Mesodermal cell (in vitro differentiated cells): ENCODE measurements at regions not wholly inside any gene's neighbourhood (a gene's known extent, or its start where the extent isn't known, plus 50 kb on each side); places are given as distances from the start of the nearest gene placed in this dataset.
"Not testable (repeated sequence)": the region's sequence is repeated elsewhere in the genome, so short reads cannot be mapped to it uniquely, and the experiment has no call there.

Source experiments
- H3K27ac ChIP-seq: 2 replicates; pipeline ENCODE4 v1.7.0; 2013; ENCODE audit warnings: mild to moderate bottlenecking, low read depth, low read length, moderate library complexity; ENCODE audit not compliant: severe bottlenecking
- H3K36me3 ChIP-seq: 2 replicates; pipeline ENCODE4 v1.7.1; 2013; ENCODE audit warnings: mild to moderate bottlenecking, low read length, moderate library complexity; ENCODE audit not compliant: control insufficient read depth, insufficient read depth
- H3K4me1 ChIP-seq: one replicate; pipeline ENCODE4 v1.7.1; 2013; ENCODE audit warnings: mild to moderate bottlenecking, low read length; ENCODE audit not compliant: insufficient read depth, control insufficient read depth, poor library complexity, severe bottlenecking
- H3K4me3 ChIP-seq: 2 replicates; pipeline ENCODE4 v1.7.0; 2013; ENCODE audit warnings: low read length, control low read depth, mild to moderate bottlenecking; ENCODE audit not compliant: insufficient read depth, poor library complexity, severe bottlenecking; ENCODE audit errors: extremely low read depth
- H3K9me3 ChIP-seq: 2 replicates; pipeline ENCODE4 v1.7.1; 2013; ENCODE audit warnings: mild to moderate bottlenecking, low read length, moderate library complexity; ENCODE audit not compliant: control insufficient read depth
- WGBS, 2 experiments: methylation state at CpG; one replicate each; pipeline ENCODE4 v1.1.5; 2013; ENCODE audit warnings: missing lambda C conversion rate in 2 of 2; ENCODE audit not compliant: insufficient coverage in 2 of 2; 5-methylcytosine and 5-hydroxymethylcytosine counted together

GRCh38 chr9:75230469-75230868 lies 142.2 kb downstream of the OSTF1 start:
- Histone ChIP-seq H3K4me1 (no peaks in the 10 kb centered on the region), H3K27ac (no peak overlapping the region)
- 83 to 96% methylated on average over 1 to 2 of the region's 3 CpGs for WGBS, 2 experiments

GRCh38 chr9:75231167-75231566 lies 142.9 kb downstream of the OSTF1 start:
- Histone ChIP-seq H3K9me3 (peaks cover 11% of the 10 kb centered on the region), H3K4me3 (no peak overlapping the region), H3K27ac (no peak overlapping the region), H3K36me3 (no peaks in the 10 kb centered on the region), H3K4me1 (no peaks in the 10 kb centered on the region)
- 92 to 96% methylated on average over 2 of the region's 2 CpGs for WGBS, 2 experiments

More at GRCh38 chr9:75230469-75230868, 142.2 kb downstream of the OSTF1 start:
- H3K4me3 ChIP-seq = no peak overlapping the region
- no peaks in the 10 kb centered on the region for H3K36me3 ChIP-seq
- peaks cover 6% of the 10 kb centered on the region for H3K9me3 ChIP-seq

- H3K9me3 ChIP-seq = peaks cover 11% of the 10 kb centered on the region
- no peak overlapping the region for H3K4me3 ChIP-seq
- no peaks in the 10 kb centered on the region for H3K4me1 ChIP-seq
- WGBS, 2 experiments = 94 to 95% methylated on average over 2 to 4 of the region's 5 CpGs
- no peaks in the 10 kb centered on the region for H3K36me3 ChIP-seq
- no peak overlapping the region for H3K27ac ChIP-seq
These were observed 144.7 kb downstream of the OSTF1 start for GRCh38 chr9:75233011-75233410.

GRCh38 chr9:75235632-75236031 lies 147.3 kb downstream of the OSTF1 start:
- Histone ChIP-seq H3K27ac (no peak overlapping the region), H3K4me3 (no peak overlapping the region), H3K4me1 (no peaks in the 10 kb centered on the region), H3K36me3 (no peaks in the 10 kb centered on the region), H3K9me3 (peaks cover 11% of the 10 kb centered on the region)
- WGBS, 2 experiments = 87 to 100% methylated on average over 2 of the region's 2 CpGs

GRCh38 chr9:75238311-75238976 lies 150.1 kb downstream of the OSTF1 start:
- no peaks in the 10 kb centered on the region for H3K36me3 ChIP-seq
- no peak overlapping the region for H3K27ac ChIP-seq
- H3K4me3 ChIP-seq = no peak overlapping the region
- WGBS, 2 experiments = 43 to 64% methylated on average over 10 to 11 of the region's 11 CpGs
- H3K4me1 ChIP-seq = no peaks in the 10 kb centered on the region
- H3K9me3 ChIP-seq = peaks cover 11% of the 10 kb centered on the region

GRCh38 chr9:75239176-75239575 lies 150.9 kb downstream of the OSTF1 start:
- H3K4me3 ChIP-seq = no peak overlapping the region
- peaks cover 11% of the 10 kb centered on the region for H3K9me3 ChIP-seq
- no peak overlapping the region for H3K27ac ChIP-seq
- H3K4me1 ChIP-seq = no peaks in the 10 kb centered on the region
- no peaks in the 10 kb centered on the region for H3K36me3 ChIP-seq
- WGBS, 2 experiments = 58 to 75% methylated on average over 3 to 4 of the region's 6 CpGs

- Histone ChIP-seq H3K9me3 (no peaks in the 10 kb centered on the region), H3K4me3 (no peak overlapping the region), H3K27ac (no peak overlapping the region), H3K36me3 (no peaks in the 10 kb centered on the region), H3K4me1 (no peaks in the 10 kb centered on the region)
- no CpG with 5 or more reads among the region's 1 CpG for WGBS, 2 experiments
These were observed 154.1 kb downstream of the OSTF1 start for GRCh38 chr9:75242426-75242825.

- Histone ChIP-seq H3K9me3 (no peaks in the 10 kb centered on the region), H3K36me3 (no peaks in the 10 kb centered on the region), H3K27ac (no peak overlapping the region), H3K4me3 (no peak overlapping the region), H3K4me1 (no peaks in the 10 kb centered on the region)
- 74 to 94% methylated on average over 3 of the region's 3 CpGs for WGBS, 2 experiments
These were observed 158.6 kb downstream of the OSTF1 start for GRCh38 chr9:75246949-75247348.

- 59 to 60% methylated on average over 1 of the region's 3 CpGs for WGBS, 2 experiments
- H3K4me3 ChIP-seq = no peak overlapping the region
- no peaks in the 10 kb centered on the region for H3K9me3 ChIP-seq
- H3K27ac ChIP-seq = no peak overlapping the region
- no peaks in the 10 kb centered on the region for H3K36me3 ChIP-seq
- H3K4me1 ChIP-seq = no peaks in the 10 kb centered on the region
These were observed 177.2 kb downstream of the OSTF1 start for GRCh38 chr9:75265525-75265972.

- no peaks in the 10 kb centered on the region for H3K4me1 ChIP-seq
- H3K9me3 ChIP-seq = no peaks in the 10 kb centered on the region
- WGBS, 2 experiments = 84 to 100% methylated on average over 2 to 4 of the region's 5 CpGs
- H3K4me3 ChIP-seq = no peak overlapping the region
- no peaks in the 10 kb centered on the region for H3K36me3 ChIP-seq
- no peak overlapping the region for H3K27ac ChIP-seq
These were observed 180.9 kb downstream of the OSTF1 start for GRCh38 chr9:75269197-75269596.

- H3K4me3 ChIP-seq, H3K9me3 ChIP-seq: not testable (repeated sequence)
- WGBS, 2 experiments = 78 to 100% methylated on average over 1 to 3 of the region's 10 CpGs
These were observed 184.7 kb downstream of the OSTF1 start for GRCh38 chr9:75273055-75273454.

More at GRCh38 chr9:75273055-75273454, 184.7 kb downstream of the OSTF1 start:
- not testable (repeated sequence) for H3K4me1 ChIP-seq, H3K36me3 ChIP-seq, H3K27ac ChIP-seq
